ENCODE measurements at regions not wholly inside any gene's neighbourhood (a gene's known extent, or its start where the extent isn't known, plus 50 kb on each side); places are given as distances from the start of the nearest gene placed in this dataset.

DNA sequence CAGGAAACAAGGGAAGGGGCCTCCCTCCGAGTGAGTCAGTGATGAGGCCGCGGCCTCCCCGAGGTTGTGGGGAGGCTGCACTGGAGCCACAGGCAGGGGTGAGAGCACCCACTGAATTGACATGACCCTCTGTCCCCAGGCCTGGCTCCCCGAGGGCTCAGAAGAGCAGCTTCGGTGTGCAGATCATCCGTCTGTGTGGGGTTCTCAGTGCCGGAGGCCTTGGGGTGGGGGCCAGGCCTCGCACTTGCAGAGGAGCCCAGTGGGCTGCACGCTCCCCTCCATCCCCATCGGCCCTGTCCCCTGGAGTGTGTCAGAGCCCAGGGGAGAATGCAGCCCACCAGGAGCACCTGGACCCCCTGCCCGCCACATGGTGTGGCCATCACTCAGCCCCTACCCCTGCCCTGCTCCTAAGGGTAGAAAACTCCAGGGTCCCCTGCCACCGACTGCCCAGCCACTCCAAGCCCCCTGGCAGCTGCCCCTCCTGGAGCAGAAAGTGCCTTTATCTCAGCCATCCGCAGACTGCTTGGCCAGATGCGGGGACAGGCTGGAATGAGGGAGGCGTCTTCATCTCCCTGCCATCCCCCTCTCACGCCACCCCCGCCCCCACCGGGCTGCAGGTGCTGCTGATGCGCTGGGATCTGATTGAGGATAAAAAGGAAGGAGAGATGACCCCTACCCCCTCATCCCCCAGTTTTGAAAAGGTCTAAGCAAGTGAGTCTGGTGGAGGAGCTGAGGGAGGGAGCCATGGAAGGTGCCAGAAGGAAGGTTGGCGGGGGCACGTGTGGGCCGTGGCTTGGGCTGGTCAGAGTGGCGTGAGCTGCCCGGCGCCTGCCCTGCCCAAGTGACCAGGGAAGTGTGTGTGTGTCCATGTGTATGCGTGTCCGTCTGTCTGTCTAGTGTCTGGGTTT is 358.3 kb downstream of the SEC14L1 start:
- TF ChIP-seq TCF12 (IDR thresholded peaks at IDR 0.05; ENCODE audit: low read depth) (no peak), TAF1 (IDR thresholded peaks at IDR 0.05; ENCODE audit: low read depth) (no peak)
- TF ChIP-seq, protein P1, sequence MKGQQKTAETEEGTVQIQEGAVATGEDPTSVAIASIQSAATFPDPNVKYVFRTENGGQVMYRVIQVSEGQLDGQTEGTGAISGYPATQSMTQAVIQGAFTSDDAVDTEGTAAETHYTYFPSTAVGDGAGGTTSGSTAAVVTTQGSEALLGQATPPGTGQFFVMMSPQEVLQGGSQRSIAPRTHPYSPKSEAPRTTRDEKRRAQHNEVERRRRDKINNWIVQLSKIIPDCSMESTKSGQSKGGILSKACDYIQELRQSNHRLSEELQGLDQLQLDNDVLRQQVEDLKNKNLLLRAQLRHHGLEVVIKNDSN (IDR thresholded peaks at IDR 0.05) = no peak
- TF ChIP-seq, protein P2, sequence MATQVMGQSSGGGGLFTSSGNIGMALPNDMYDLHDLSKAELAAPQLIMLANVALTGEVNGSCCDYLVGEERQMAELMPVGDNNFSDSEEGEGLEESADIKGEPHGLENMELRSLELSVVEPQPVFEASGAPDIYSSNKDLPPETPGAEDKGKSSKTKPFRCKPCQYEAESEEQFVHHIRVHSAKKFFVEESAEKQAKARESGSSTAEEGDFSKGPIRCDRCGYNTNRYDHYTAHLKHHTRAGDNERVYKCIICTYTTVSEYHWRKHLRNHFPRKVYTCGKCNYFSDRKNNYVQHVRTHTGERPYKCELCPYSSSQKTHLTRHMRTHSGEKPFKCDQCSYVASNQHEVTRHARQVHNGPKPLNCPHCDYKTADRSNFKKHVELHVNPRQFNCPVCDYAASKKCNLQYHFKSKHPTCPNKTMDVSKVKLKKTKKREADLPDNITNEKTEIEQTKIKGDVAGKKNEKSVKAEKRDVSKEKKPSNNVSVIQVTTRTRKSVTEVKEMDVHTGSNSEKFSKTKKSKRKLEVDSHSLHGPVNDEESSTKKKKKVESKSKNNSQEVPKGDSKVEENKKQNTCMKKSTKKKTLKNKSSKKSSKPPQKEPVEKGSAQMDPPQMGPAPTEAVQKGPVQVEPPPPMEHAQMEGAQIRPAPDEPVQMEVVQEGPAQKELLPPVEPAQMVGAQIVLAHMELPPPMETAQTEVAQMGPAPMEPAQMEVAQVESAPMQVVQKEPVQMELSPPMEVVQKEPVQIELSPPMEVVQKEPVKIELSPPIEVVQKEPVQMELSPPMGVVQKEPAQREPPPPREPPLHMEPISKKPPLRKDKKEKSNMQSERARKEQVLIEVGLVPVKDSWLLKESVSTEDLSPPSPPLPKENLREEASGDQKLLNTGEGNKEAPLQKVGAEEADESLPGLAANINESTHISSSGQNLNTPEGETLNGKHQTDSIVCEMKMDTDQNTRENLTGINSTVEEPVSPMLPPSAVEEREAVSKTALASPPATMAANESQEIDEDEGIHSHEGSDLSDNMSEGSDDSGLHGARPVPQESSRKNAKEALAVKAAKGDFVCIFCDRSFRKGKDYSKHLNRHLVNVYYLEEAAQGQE (IDR thresholded peaks at IDR 0.05; ENCODE audit: low read depth) = no peak

Data from Ishikawa (cell line).